HG03565 (cell line): ENCODE measurements at regions not wholly inside any gene's neighbourhood (a gene's known extent, or its start where the extent isn't known, plus 50 kb on each side); places are given as distances from the start of the nearest gene placed in this dataset.
A peak's percentile ranks its signal among the peaks of the same experiment; 100 is the strongest.

Experiments used
- ATAC-seq: cut with Tn5 transposase; IDR thresholded peaks from one replicate; pipeline ENCODE4 v1.9.1; 2021; ENCODE audit warnings: mild to moderate bottlenecking, moderate library complexity; ENCODE audit not compliant: unreplicated experiment

DNA sequence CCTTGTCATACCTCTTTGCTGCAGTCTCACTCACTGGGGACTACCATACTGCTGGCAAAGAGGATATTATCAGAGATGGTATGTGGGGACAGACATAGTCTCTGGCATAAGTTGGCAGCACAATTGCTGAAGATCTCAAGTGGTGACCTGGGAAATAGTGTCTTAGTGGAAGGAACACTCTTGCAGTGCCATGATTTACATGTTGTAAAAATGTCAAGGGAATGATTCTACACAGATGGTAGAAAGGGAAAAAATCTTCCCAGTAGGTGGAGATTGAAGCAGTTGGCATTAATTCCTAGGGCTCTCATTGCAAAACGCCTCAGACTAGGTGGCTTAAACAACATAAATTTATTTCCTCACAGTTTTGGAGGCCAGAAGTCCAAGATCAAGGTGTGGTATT lies 662.2 kb downstream of the DHX35 start:
- ATAC-seq = no peak

- ATAC-seq = no peak
These were observed 661.6 kb downstream of the DHX35 start for GRCh38 chr20:39623584-39624234.

DNA sequence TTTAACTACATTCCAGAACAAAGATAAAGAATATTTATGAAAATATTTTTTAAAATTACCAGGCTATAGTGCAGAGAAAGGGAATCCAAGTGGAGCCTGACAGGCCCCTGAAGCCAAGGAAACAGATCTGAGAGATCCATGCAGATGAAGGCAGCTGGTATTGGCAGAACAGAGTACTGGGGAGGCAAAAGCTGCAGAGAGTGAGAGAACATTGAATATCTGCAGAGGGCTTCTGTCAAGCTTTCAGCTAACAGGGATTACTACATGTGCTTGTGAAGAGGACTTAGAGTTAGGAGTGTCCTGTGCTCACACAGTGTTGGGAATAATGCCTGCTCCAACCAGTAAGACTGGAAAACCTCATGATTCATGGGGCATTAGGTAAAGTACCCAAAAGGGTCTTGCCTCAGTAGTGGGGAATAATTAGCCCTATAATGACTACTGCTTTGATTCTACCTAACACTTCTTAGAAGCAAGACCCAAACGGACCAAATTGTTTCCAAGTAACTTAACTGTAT lies 657.2 kb downstream of the DHX35 start:
- ATAC-seq = no peak

GRCh38 chr20:39611901-39612300 lies 649.8 kb downstream of the DHX35 start:
- no peak for ATAC-seq

DNA sequence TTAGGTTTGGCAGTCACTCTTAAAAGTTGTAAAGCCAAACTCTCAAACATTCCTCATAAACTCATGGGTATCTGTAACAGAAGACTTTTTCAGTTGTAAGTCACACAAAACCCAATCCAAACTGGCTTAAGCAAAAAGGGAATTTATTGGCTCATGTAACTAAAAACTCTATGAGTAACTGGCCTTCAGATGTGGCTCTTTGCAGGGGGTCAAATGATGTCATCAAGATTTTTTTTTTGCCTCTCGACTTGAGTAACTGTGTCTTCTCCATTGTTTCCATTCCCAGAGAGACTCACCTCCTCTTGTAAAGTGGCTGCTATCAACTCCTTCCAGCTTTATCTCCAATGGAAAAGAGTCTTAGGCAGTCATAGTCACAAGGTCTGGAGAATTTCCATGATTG lies 645.0 kb downstream of the DHX35 start:
- no peak for ATAC-seq

GRCh38 chr20:39605908-39606307 lies 643.8 kb downstream of the DHX35 start:
- no peak for ATAC-seq

- ATAC-seq = no peak
These were observed 643.2 kb downstream of the DHX35 start for GRCh38 chr20:39605361-39605760.

GRCh38 chr20:39603219-39603618 lies 641.1 kb downstream of the DHX35 start:
- no peak for ATAC-seq

GRCh38 chr20:39602649-39603048 lies 640.5 kb downstream of the DHX35 start:
- no peak for ATAC-seq

DNA sequence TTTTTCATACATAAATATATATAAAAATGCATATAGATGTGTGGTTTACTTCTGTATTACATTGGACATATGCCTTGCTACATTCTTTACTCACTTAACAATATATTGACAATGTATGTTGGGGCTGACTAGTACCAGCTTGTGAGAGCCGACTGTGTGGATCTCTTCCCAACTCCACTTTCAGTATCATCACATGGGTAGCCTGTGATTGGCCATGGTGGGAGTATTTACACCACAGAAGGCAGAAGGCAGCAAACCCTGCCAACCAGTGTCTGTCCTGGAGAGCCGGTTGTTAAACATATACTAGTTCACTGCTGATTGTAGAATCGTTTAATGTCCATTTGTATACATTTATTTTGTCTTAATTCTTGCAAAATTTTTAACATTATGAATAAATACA lies 638.7 kb downstream of the DHX35 start:
- no peak for ATAC-seq

GRCh38 chr20:39600156-39600555 lies 638.0 kb downstream of the DHX35 start:
- ATAC-seq = no peak

- ATAC-seq = no peak
These were observed 634.4 kb downstream of the DHX35 start for GRCh38 chr20:39596554-39596953.

GRCh38 chr20:39592371-39592770 lies 630.2 kb downstream of the DHX35 start:
- ATAC-seq = no peak

DNA sequence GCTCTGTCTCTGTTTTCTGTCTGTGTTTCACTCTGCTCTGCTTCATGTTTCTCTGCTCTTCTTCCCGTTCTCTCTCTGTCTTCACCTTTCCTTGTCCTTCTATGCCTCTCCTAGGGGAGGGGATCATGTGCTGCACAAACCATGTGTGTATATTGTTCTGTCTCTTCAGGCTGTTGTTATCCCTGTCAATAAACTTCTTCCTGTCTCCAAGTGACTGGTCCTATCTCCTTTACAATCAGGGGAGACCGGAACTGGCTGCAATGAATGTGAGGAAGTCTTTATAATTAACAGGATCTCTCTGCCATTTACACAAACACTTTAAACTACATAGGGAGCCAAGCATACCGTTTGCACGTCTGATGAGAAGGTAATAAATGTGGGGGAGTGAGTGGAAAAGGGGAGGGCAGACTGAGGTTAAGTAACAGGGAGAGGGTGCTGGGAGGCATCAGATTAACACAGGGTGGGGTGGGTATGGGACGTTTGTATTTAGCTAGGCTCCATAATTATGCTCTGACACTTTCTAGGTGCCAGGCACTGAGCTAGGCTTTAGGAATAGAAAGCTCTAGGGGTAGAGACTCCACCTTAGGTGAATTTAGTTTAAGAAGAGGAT lies 626.1 kb downstream of the DHX35 start:
- no peak for ATAC-seq

DNA sequence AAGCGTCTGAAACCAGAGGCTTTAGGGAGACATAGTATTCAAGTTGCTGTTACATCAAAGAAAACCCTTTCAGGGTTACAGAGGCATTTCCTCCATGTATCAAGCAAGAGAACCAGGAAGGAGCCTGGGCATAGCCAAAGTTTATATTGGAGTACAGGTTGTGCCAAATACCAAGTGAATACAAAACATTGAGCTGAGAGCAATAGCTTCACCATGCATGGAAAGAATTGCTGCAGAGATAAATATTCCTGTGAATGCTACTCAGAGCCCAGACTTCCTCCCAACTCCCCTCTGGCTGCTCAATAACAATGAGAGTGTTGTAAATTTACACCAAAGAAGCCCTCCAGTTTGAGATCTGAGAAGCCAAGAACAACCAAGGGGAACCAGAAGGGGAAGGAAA lies 618.9 kb downstream of the DHX35 start:
- no peak for ATAC-seq

DNA sequence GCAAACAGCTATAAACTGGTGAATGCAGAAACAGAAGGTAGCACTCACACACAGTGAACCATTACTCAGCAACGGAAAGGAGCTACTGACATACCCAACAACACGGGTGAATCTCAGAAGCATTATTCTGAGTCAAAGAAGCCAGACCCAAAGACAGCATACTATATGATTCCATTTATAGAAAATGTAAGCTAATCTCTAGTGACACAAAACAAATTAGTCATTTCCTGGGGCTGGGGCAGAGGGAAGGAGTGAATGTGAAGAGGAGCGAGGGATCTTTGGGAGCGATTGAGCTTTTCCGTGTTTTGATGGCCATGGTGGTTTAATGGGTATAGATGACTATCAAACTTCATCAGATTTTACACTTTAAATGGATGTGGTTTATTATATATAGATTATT lies 614.6 kb downstream of the DHX35 start:
- no peak for ATAC-seq

GRCh38 chr20:39574061-39574460 lies 611.9 kb downstream of the DHX35 start:
- no peak for ATAC-seq

DNA sequence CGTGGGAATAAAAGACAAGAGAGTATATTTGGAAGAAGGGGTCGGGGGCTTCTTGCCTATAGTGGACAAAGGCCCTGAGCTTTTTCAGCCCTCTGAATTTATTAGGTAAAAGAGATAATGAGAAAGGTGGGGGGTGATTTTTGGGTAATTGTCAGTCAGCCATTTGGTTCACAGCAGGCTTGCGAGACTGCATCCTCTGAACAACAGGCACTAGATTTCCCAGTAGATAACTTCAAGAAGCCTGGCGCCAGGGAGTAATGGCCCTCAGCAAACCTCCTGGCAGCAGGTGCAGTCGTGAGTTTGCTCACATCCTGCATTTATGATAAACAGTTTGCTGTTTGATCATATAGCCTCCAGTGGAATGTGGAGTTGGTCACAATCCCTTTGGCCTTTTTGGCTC lies 609.0 kb downstream of the DHX35 start:
- no peak for ATAC-seq

GRCh38 chr20:39568109-39568508 lies 606.0 kb downstream of the DHX35 start:
- peak; percentile 73 for ATAC-seq

- peak; percentile 67 for ATAC-seq
These were observed 601.2 kb downstream of the DHX35 start for GRCh38 chr20:39563349-39563748.

DNA sequence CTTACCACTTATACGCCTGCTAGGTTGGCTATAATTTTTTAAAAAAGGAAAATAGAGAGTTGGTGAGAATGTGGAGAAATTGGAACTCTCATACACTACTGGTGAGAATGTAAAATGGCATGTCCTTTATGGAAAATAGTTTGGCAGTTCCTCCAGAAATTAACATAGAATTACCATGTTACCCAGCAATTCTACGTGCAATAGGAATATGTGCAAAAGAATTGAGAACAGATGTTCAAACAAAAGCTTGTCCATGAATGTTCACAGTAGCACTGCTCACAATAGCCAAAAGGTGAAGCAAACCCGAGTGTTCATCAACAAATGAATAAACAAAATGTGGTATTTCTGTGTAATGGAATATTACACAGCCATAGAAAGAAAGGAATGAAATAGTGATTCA lies 592.2 kb downstream of the DHX35 start:
- ATAC-seq = no peak

DNA sequence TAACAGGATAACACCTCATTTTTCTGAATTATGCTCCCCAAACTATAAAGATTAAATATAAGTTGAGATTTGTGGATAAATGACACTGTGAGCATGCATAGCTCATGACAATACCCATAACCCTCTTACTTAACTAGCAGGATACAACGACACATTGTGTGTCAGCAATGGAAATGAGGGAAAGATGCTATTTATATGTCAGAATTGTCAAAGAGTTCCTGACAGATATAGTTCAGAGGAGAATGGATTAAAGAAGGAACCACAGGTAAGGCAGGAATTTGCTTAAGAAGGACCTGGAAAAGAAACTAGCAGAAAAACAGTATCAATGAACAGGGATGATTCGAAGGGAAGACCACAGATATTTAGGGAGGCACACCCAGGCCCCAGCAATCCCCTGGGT lies 591.0 kb downstream of the DHX35 start:
- ATAC-seq = no peak

DNA sequence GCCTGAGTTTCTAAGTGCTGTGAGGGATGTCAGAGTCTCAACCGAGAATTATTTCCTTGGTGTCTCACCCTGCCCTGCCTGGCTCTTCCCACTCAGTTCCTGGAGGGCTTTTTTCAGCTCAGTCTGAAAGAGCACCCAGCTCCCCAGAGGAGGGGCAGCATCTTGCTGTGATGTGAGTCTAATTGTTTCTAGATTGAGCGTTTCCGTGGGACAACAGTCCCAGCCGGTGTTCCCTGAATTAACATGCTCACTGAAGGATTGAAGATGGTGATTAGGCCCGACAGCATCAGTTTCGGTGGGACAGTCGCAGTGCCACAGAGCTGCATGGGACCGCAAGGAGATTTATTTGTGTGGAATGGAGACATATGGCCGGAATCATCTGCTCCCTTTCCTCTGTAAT lies 587.6 kb downstream of the DHX35 start:
- ATAC-seq = no peak
